ENCODE measurements at regions not wholly inside any gene's neighbourhood (a gene's known extent, or its start where the extent isn't known, plus 50 kb on each side); places are given as distances from the start of the nearest gene placed in this dataset.

DNA sequence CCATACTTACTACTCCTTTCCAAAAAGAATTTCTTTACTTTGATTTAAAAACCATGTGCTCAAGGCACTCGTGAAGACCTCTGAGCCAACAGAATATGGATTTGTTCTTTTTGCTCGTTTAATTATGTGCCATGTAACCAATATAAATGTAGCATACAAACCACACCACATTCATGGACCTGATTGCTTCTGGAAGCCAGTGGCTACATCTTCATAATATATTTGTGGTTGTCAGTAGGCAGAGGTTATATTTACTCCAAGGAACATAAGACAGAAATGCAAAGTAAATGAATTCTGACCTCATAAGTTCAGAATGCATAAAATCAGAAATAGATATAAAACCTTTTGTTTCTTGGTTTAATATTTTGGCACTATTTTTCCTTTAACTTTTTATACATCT lies 373.0 kb downstream of the HDGFL1 start:
- Histone ChIP-seq H3K27me3 (no peaks in the 10 kb centered on the region), H3K4me1 (no peaks in the 10 kb centered on the region), H3K4me3 (no peak overlapping the region), H3K27ac (replicated peaks in 1 of 4) (no peak overlapping the region), H3K9me3 (no peaks in the 10 kb centered on the region), H3K36me3 (no peaks in the 10 kb centered on the region)
- DNase-seq (ENCODE audit: extremely low spot score): no peak
- intact Hi-C loops (cut with DNase I): no loop called here
- WGBS: 92% methylated on average over 2 of the region's 2 CpGs
- TF ChIP-seq POLR2A (IDR thresholded peaks at IDR 0.05; ENCODE audit: low read depth): no peak

DNA sequence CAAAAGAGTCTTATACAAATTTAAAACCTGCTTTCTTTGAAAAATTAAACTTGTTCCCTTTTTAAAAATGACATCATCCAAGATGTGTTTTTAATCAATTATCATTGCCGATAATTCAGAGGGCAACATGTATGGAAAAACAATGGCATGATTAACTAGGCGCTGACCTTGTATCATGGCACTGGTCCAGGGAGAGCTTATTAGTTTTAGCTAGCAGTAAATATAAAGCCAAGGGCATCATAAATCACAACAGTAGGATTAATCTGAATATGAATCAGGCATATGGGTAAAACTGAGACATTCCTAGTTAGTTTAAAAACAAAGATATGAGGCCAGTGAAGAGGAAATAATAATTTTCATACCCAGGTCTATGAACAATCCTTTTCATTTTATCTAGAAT lies 374.0 kb downstream of the HDGFL1 start:
- no peaks in the 10 kb centered on the region for H3K27me3 ChIP-seq
- DNase-seq (ENCODE audit: extremely low spot score): no peak
- 61% methylated on average over 2 of the region's 2 CpGs for WGBS
- intact Hi-C loops (cut with DNase I): no loop called here
- TF ChIP-seq POLR2A (IDR thresholded peaks at IDR 0.05; ENCODE audit: low read depth) (no peak), POLR2AphosphoS5 (IDR thresholded peaks at IDR 0.05) (no peak), EP300 (IDR thresholded peaks at IDR 0.05) (no peak)
- TF ChIP-seq, protein P1, sequence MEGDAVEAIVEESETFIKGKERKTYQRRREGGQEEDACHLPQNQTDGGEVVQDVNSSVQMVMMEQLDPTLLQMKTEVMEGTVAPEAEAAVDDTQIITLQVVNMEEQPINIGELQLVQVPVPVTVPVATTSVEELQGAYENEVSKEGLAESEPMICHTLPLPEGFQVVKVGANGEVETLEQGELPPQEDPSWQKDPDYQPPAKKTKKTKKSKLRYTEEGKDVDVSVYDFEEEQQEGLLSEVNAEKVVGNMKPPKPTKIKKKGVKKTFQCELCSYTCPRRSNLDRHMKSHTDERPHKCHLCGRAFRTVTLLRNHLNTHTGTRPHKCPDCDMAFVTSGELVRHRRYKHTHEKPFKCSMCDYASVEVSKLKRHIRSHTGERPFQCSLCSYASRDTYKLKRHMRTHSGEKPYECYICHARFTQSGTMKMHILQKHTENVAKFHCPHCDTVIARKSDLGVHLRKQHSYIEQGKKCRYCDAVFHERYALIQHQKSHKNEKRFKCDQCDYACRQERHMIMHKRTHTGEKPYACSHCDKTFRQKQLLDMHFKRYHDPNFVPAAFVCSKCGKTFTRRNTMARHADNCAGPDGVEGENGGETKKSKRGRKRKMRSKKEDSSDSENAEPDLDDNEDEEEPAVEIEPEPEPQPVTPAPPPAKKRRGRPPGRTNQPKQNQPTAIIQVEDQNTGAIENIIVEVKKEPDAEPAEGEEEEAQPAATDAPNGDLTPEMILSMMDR (IDR thresholded peaks at IDR 0.05): no peak
- no peak overlapping the region for H3K4me3 ChIP-seq
- H3K4me1 ChIP-seq: no peaks in the 10 kb centered on the region
- no peak overlapping the region for H3K27ac ChIP-seq (replicated peaks in 1 of 4)
- H3K36me3 ChIP-seq: no peaks in the 10 kb centered on the region
- H3K9me3 ChIP-seq: no peaks in the 10 kb centered on the region

- Histone ChIP-seq H3K9me3 (no peaks in the 10 kb centered on the region), H3K4me3 (no peak overlapping the region), H3K4me1 (peaks cover 0 to 19% (median 12%) of the 10 kb centered on the region in 4 donors), H3K27me3 (no peaks in the 10 kb centered on the region), H3K27ac (replicated peaks in 1 of 4) (no peak overlapping the region), H3K36me3 (no peaks in the 10 kb centered on the region)
- DNase-seq (ENCODE audit: extremely low spot score): no peak
- intact Hi-C loops (cut with DNase I): no loop called here
- WGBS: 72% methylated on average over 1 of the region's 1 CpG
- TF ChIP-seq POLR2A (IDR thresholded peaks at IDR 0.05; ENCODE audit: low read depth): no peak
- TF ChIP-seq POLR2AphosphoS5 (IDR thresholded peaks at IDR 0.05): no peak
- TF ChIP-seq, protein P1 (IDR thresholded peaks at IDR 0.05): no peak
- TF ChIP-seq EP300 (IDR thresholded peaks at IDR 0.05): no peak
These were observed 380.6 kb downstream of the HDGFL1 start for GRCh38 chr6:22949967-22950366.

DNA sequence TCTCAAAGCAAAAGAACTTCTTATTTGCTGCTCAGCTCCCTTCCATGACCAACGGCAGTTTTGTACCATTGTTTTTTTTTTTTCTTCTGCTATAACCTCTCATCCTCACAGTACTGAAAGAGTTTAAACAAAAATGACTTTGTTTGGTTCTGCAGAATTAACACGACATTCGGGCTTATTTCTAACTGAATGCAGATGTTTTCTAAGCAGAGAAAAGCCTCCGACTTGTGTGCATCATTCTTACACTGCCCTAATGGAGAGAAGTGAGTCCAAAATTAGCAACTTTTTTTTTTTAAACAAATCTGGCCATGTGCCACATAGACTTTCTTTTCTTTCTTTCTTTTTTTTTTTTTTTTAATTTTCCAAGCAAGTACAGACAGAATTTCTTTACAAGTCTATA lies 382.7 kb downstream of the HDGFL1 start:
- intact Hi-C loops (cut with DNase I): no loop called here
- peaks cover 2 to 40% (median 31%) of the 10 kb centered on the region in 4 donors for H3K4me1 ChIP-seq
- WGBS: 25% methylated on average over 4 of the region's 4 CpGs
- H3K36me3 ChIP-seq: no peaks in the 10 kb centered on the region
- H3K9me3 ChIP-seq: no peaks in the 10 kb centered on the region
- H3K27ac ChIP-seq (replicated peaks in 1 of 4): peak overlapping the region in 1 of 4 donors; percentile 17
- TF ChIP-seq POLR2AphosphoS5 (IDR thresholded peaks at IDR 0.05) (no peak), POLR2A (IDR thresholded peaks at IDR 0.05; ENCODE audit: low read depth) (no peak), EP300 (IDR thresholded peaks at IDR 0.05) (no peak)
- TF ChIP-seq, protein P1 (IDR thresholded peaks at IDR 0.05): no peak
- no peak overlapping the region for H3K4me3 ChIP-seq
- DNase-seq (ENCODE audit: extremely low spot score): no peak
- H3K27me3 ChIP-seq: no peaks in the 10 kb centered on the region

GRCh38 chr6:22954749-22955385 lies 385.5 kb downstream of the HDGFL1 start:
- Histone ChIP-seq H3K27ac (replicated peaks in 1 of 4) (peak overlapping the region; percentile 28 to 62 (median 49)), H3K27me3 (no peaks in the 10 kb centered on the region), H3K9me3 (no peaks in the 10 kb centered on the region), H3K36me3 (no peaks in the 10 kb centered on the region), H3K4me1 (peaks cover 2 to 40% (median 32%) of the 10 kb centered on the region in 4 donors), H3K4me3 (peak overlapping the region; percentile 22 to 43 (median 32))
- intact Hi-C loops (cut with DNase I): loop anchor here (5.0 kb wide), 1 partner anchor 78 kb away; no protein-coding TSS in a partner anchor
- TF ChIP-seq POLR2A (IDR thresholded peaks at IDR 0.05; ENCODE audit: low read depth) (no peak), POLR2AphosphoS5 (IDR thresholded peaks at IDR 0.05) (no peak), EP300 (IDR thresholded peaks at IDR 0.05) (no peak)
- TF ChIP-seq, protein P1 (IDR thresholded peaks at IDR 0.05): no peak
- DNase-seq (ENCODE audit: extremely low spot score): no peak
- 21% methylated on average over 5 of the region's 5 CpGs for WGBS

Measured in esophagus muscularis mucosa (tissue), 4 donors.